HepG2 (cell line): ENCODE measurements at regions not wholly inside any gene's neighbourhood (a gene's known extent, or its start where the extent isn't known, plus 50 kb on each side); places are given as distances from the start of the nearest gene placed in this dataset.

Experiments
- ATAC-seq: fragments of 200-7000 bp; cut with Tn5 transposase; 3 replicates; pipeline ENCODE4 v1.9.1; 2020; ENCODE audit warnings: mild to moderate bottlenecking, moderate library complexity
- BruUV-seq: library from RNA; stranded (reverse); fragments of 400-500 nt; replicated peaks from 2 replicates; lab custom pipeline; 2021; lab: Mats Ljungman, UMichigan
- CTCF ChIA-PET: fragments of 300-600 bp; formaldehyde crosslinking; extraction: SDS; loops from one replicate; lab custom pipeline; 2021; ENCODE audit warnings: low total read pairs, inconsistent platforms, low intra/inter-chr PET ratio; lab: Yijun Ruan, JAX
- POLR2A ChIA-PET: fragments of 350-600 bp; sonication (Branson Sonifier 250); formaldehyde crosslinking; loops from one replicate; lab custom pipeline; 2020; ENCODE audit warnings: antibody characterized with exemption, inconsistent platforms; lab: Yijun Ruan, JAX
- DNase-seq: peaks from one replicate; pipeline ENCODE4 v3.0.0-alpha.2; 2015; ENCODE audit warnings: low spot score
- FAIRE-seq: peaks from 3 replicates; lab custom pipeline; 2011; peaks lifted over from hg19 to GRCh38; lab: Jason Lieb, UNC
- H2AFZ ChIP-seq: one replicate; pipeline ENCODE4 v1.6.1; 2011; ENCODE audit warnings: low read length, inconsistent platforms
- H3K27ac ChIP-seq: fragments of 300-600 bp; 3 replicates; pipeline ENCODE4 v1.8.0; 2011; ENCODE audit warnings: mixed run types, mild to moderate bottlenecking, mixed read lengths, low read length, inconsistent platforms; ENCODE audit not compliant: insufficient read depth; ENCODE audit errors: extremely low read length
- H3K27me3 ChIP-seq, 2 experiments: fragments of 200-600 bp in 1 of 2; 2 replicates in 1 of 2; 3 replicates in 1 of 2; pipeline versions ENCODE4 v1.6.0 to v1.8.0; 2011; ENCODE audit warnings: low read length in 2 of 2, mild to moderate bottlenecking in 2 of 2, moderate library complexity in 2 of 2, inconsistent platforms in 1 of 2; ENCODE audit not compliant: insufficient read depth in 2 of 2, control insufficient read depth in 1 of 2
- H3K36me3 ChIP-seq, 2 experiments: fragments of 200-600 bp in 1 of 2; replicated peaks in 1 of 2; 2 replicates in 1 of 2; 3 replicates in 1 of 2; pipeline versions ENCODE4 v1.5.1 to v1.8.0; 2011; ENCODE audit warnings: low read length in 2 of 2, inconsistent platforms in 1 of 2; ENCODE audit not compliant: insufficient read depth in 2 of 2, control insufficient read depth in 1 of 2
- H3K4me1 ChIP-seq: 2 replicates; pipeline ENCODE4 v1.5.1; 2012; ENCODE audit warnings: low read length, inconsistent platforms; ENCODE audit not compliant: insufficient read depth
- H3K4me2 ChIP-seq: 2 replicates; pipeline ENCODE4 v1.6.0; 2011; ENCODE audit warnings: low read depth, low read length, inconsistent platforms
- H3K4me3 ChIP-seq, 3 experiments: fragments of 200-600 bp in 1 of 3; sonication (generic), shearing (Covaris generic) in 1 of 3; replicated peaks in 1 of 3; 2 replicates each; pipeline ENCODE4 v1.5.1; 2011 to 2016; ENCODE audit warnings: low read length in 3 of 3, inconsistent platforms in 2 of 3, low read depth in 2 of 3, mild to moderate bottlenecking in 2 of 3, control low read depth in 1 of 3, mixed read lengths in 1 of 3; ENCODE audit not compliant: insufficient read depth in 1 of 3
- H3K79me2 ChIP-seq: one replicate; pipeline ENCODE4 v1.6.1; 2011; ENCODE audit warnings: low read length, inconsistent platforms; ENCODE audit not compliant: insufficient read depth
- H3K9ac ChIP-seq: 2 replicates; pipeline ENCODE4 v1.6.0; 2011; ENCODE audit warnings: mild to moderate bottlenecking, low read depth, low read length, inconsistent platforms; ENCODE audit not compliant: insufficient read depth
- H3K9me3 ChIP-seq: 2 replicates; pipeline ENCODE4 v1.5.1; 2012; ENCODE audit warnings: mild to moderate bottlenecking, low read length
- H4K20me1 ChIP-seq: 2 replicates; pipeline ENCODE4 v1.6.0; 2011; ENCODE audit warnings: inconsistent platforms, mild to moderate bottlenecking, low read length, moderate library complexity; ENCODE audit not compliant: insufficient read depth
- AFF4 ChIP-seq: sonication (generic); formaldehyde crosslinking; IDR thresholded peaks from 2 replicates; pipeline ENCODE4 v1.4.0; 2020; ENCODE audit warnings: missing genetic modification reagents
- HCFC1 ChIP-seq: fragments of 150-350 bp; IDR thresholded peaks from 2 replicates; pipeline ENCODE4 v1.6.1; 2014; ENCODE audit warnings: low read depth, low read length
- HNF1B ChIP-seq: sonication (generic); formaldehyde crosslinking; IDR thresholded peaks from 2 replicates; pipeline ENCODE4 v1.5.1; 2020; ENCODE audit warnings: mild to moderate bottlenecking, moderate library complexity, missing genetic modification reagents
- RARG ChIP-seq: sonication (generic); formaldehyde crosslinking; IDR thresholded peaks from 2 replicates; pipeline ENCODE4 v1.4.0; 2020; ENCODE audit warnings: low read depth, mild to moderate bottlenecking, missing genetic modification reagents
- SOX5 ChIP-seq: IDR thresholded peaks from 2 replicates; pipeline ENCODE4 v1.6.1; 2016; ENCODE audit warnings: borderline replicate concordance
- SRSF9 ChIP-seq: fragments of 200-400 bp; formaldehyde crosslinking; IDR thresholded peaks from 2 replicates; pipeline ENCODE4 v1.6.1; 2018; ENCODE audit warnings: borderline replicate concordance, mild to moderate bottlenecking, low read depth, low read length; ENCODE audit not compliant: insufficient read depth, poor library complexity, severe bottlenecking
- ZNF136 ChIP-seq: sonication (generic); formaldehyde crosslinking; IDR thresholded peaks from 2 replicates; pipeline ENCODE4 v1.8.1; 2022; ENCODE audit warnings: low read depth, mild to moderate bottlenecking, moderate library complexity, missing genetic modification reagents
- ZNF746 ChIP-seq: sonication (generic); formaldehyde crosslinking; IDR thresholded peaks from 2 replicates; pipeline ENCODE4 v1.8.0; 2022; ENCODE audit warnings: mild to moderate bottlenecking, missing genetic modification reagents
- WGBS: methylation state at CpG from one replicate; pipeline ENCODE4 v1.1.6; 2017; ENCODE audit warnings: low lambda C conversion rate; 5-methylcytosine and 5-hydroxymethylcytosine counted together
- in situ Hi-C: cut with HindIII; loops from 2 replicates; pipeline ENCODE4 v1.10.0; 2017; ENCODE audit warnings: low pct_unique_long_range_greater_than_20kb; ENCODE audit not compliant: extremely low pct_ligation_motif_present
- intact Hi-C: fragments of 100-400 bp; cut with micrococcal nuclease; formaldehyde crosslinking; loops from one replicate; pipeline ENCODE4 v1.10.0; 2022; ENCODE audit not compliant: unreplicated experiment
- TF ChIP-seq, protein P1 (sequence below): sonication (generic); formaldehyde crosslinking; IDR thresholded peaks from 2 replicates; pipeline ENCODE4 v1.9.0; 2021; ENCODE audit warnings: missing genetic modification reagents, borderline replicate concordance
- TF ChIP-seq, protein P2 (sequence below): sonication (generic); formaldehyde crosslinking; IDR thresholded peaks from 2 replicates; pipeline ENCODE4 v1.4.0; 2020; ENCODE audit warnings: missing genetic modification reagents

DNA sequence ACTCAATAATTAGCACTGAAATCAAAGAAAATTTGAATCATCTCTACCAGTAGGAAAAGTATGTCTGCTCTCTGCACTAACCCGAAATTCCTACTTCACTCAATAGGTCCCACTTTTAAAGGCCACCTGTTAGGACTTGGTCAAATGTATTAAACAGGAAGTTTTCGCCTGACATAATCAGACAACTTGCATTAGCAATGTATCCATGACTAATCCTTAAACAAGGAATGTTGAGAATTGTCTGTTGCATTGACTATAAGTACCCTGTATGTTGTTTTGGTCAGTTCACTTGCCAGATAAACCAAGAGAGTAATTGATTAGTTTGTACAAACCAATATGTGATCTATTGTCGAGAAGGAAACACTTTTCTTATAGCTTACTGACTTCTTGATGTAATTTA, 1308.0 kb downstream of the CDY2B start:
- ATAC-seq, result no peak
- ChIA-PET POLR2A (no interaction called here), CTCF (no interaction called here)
- in situ Hi-C loops, result no loop called here
- no peak for FAIRE-seq
- TF ChIP-seq RARG (CRISPR knock-in tag) (no peak), ZNF136 (no peak), AFF4 (CRISPR knock-in tag) (no peak), ZNF746 (CRISPR knock-in tag) (no peak), SOX5 (CRISPR knock-in tag) (no peak), HNF1B (CRISPR knock-in tag) (no peak), SRSF9 (no peak), HCFC1 (no peak)
- TF ChIP-seq, protein P1, sequence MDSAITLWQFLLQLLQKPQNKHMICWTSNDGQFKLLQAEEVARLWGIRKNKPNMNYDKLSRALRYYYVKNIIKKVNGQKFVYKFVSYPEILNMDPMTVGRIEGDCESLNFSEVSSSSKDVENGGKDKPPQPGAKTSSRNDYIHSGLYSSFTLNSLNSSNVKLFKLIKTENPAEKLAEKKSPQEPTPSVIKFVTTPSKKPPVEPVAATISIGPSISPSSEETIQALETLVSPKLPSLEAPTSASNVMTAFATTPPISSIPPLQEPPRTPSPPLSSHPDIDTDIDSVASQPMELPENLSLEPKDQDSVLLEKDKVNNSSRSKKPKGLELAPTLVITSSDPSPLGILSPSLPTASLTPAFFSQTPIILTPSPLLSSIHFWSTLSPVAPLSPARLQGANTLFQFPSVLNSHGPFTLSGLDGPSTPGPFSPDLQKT, result no peak
- TF ChIP-seq, protein P2, sequence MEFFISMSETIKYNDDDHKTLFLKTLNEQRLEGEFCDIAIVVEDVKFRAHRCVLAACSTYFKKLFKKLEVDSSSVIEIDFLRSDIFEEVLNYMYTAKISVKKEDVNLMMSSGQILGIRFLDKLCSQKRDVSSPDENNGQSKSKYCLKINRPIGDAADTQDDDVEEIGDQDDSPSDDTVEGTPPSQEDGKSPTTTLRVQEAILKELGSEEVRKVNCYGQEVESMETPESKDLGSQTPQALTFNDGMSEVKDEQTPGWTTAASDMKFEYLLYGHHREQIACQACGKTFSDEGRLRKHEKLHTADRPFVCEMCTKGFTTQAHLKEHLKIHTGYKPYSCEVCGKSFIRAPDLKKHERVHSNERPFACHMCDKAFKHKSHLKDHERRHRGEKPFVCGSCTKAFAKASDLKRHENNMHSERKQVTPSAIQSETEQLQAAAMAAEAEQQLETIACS (CRISPR knock-in tag), result no peak
- no TSS peak for BruUV-seq
- Histone ChIP-seq H2AFZ (no peak overlapping the region), H3K9ac (no peak overlapping the region), H3K9me3 (no peaks in the 10 kb centered on the region), H3K4me3 (no peak overlapping the region), H3K27ac (no peak overlapping the region), H3K79me2 (no peaks in the 10 kb centered on the region), H4K20me1 (no peaks in the 10 kb centered on the region), H3K27me3 (no peaks in the 10 kb centered on the region), H3K36me3 (no peaks in the 10 kb centered on the region), H3K4me1 (no peaks in the 10 kb centered on the region), H3K4me2 (no peak overlapping the region)
- no peak for DNase-seq
- intact Hi-C loops, result no loop called here
- WGBS, result 0% methylated on average over 1 of the region's 3 CpGs
